ENCODE measurements at regions not wholly inside any gene's neighbourhood (a gene's known extent, or its start where the extent isn't known, plus 50 kb on each side); places are given as distances from the start of the nearest gene placed in this dataset.
"Not testable (repeated sequence)": the region's sequence is repeated elsewhere in the genome, so short reads cannot be mapped to it uniquely, and the experiment has no call there.

GRCh38 chr1:173257805-173258204 is 50.7 kb upstream of the TNFSF4 start:
- intact Hi-C loops (cut with DNase I): loop anchor here (10.0 kb wide), 1 partner anchor 157 kb away; no protein-coding TSS in a partner anchor
- no peak for DNase-seq (ENCODE audit: low spot score)

GRCh38 chr1:173258479-173259264 is 51.5 kb upstream of the TNFSF4 start:
- DNase-seq (ENCODE audit: low spot score): no peak
- intact Hi-C loops (cut with DNase I): loop anchor here (10.0 kb wide), 1 partner anchor 156 kb away; no protein-coding TSS in a partner anchor

GRCh38 chr1:173260329-173260728 is 53.2 kb upstream of the TNFSF4 start:
- DNase-seq (ENCODE audit: low spot score); intact Hi-C loops (cut with DNase I): not testable (repeated sequence)

GRCh38 chr1:173266841-173267240 is 59.7 kb upstream of the TNFSF4 start:
- DNase-seq (ENCODE audit: low spot score): no peak
- intact Hi-C loops (cut with DNase I): no loop called here

- intact Hi-C loops (cut with DNase I): no loop called here
- no peak for DNase-seq (ENCODE audit: low spot score)
These were observed 60.4 kb upstream of the TNFSF4 start for GRCh38 chr1:173267453-173267945.

- intact Hi-C loops (cut with DNase I): no loop called here
These were observed 61.1 kb upstream of the TNFSF4 start for GRCh38 chr1:173268261-173268660.

GRCh38 chr1:173268786-173269277 is 61.7 kb upstream of the TNFSF4 start:
- intact Hi-C loops (cut with DNase I): no loop called here
- no peak for DNase-seq (ENCODE audit: low spot score)

More at GRCh38 chr1:173268261-173268660, 61.1 kb upstream of the TNFSF4 start:
- DNase-seq (ENCODE audit: low spot score): no peak

- DNase-seq (ENCODE audit: low spot score): no peak
- intact Hi-C loops (cut with DNase I): no loop called here
These were observed 62.5 kb upstream of the TNFSF4 start for GRCh38 chr1:173269490-173270230.

- DNase-seq (ENCODE audit: low spot score): no peak
- intact Hi-C loops (cut with DNase I): no loop called here
These were observed 63.1 kb upstream of the TNFSF4 start for GRCh38 chr1:173270243-173270642.

GRCh38 chr1:173271021-173271420 is 63.9 kb upstream of the TNFSF4 start:
- DNase-seq (ENCODE audit: low spot score); intact Hi-C loops (cut with DNase I): not testable (repeated sequence)

GRCh38 chr1:173275496-173275895 is 68.4 kb upstream of the TNFSF4 start:
- intact Hi-C loops (cut with DNase I): no loop called here
- no peak for DNase-seq (ENCODE audit: low spot score)

GRCh38 chr1:173276922-173277800 is 70.0 kb upstream of the TNFSF4 start:
- intact Hi-C loops (cut with DNase I): no loop called here

GRCh38 chr1:173280899-173281660 is 73.9 kb upstream of the TNFSF4 start:
- intact Hi-C loops (cut with DNase I): no loop called here
- no peak for DNase-seq (ENCODE audit: low spot score)

More at GRCh38 chr1:173276922-173277800, 70.0 kb upstream of the TNFSF4 start:
- DNase-seq (ENCODE audit: low spot score): no peak

GRCh38 chr1:173285048-173285447 is 77.9 kb upstream of the TNFSF4 start:
- intact Hi-C loops (cut with DNase I): no loop called here
- DNase-seq (ENCODE audit: low spot score): no peak

GRCh38 chr1:173287785-173288184 is 80.7 kb upstream of the TNFSF4 start:
- DNase-seq (ENCODE audit: low spot score): no peak
- intact Hi-C loops (cut with DNase I): no loop called here

- DNase-seq (ENCODE audit: low spot score): no peak
- intact Hi-C loops (cut with DNase I): no loop called here
These were observed 86.6 kb upstream of the TNFSF4 start for GRCh38 chr1:173293756-173294155.

- no peak for DNase-seq (ENCODE audit: low spot score)
- intact Hi-C loops (cut with DNase I): no loop called here
These were observed 87.7 kb upstream of the TNFSF4 start for GRCh38 chr1:173294843-173295242.

GRCh38 chr1:173295391-173295790 is 88.3 kb upstream of the TNFSF4 start:
- no peak for DNase-seq (ENCODE audit: low spot score)
- intact Hi-C loops (cut with DNase I): no loop called here

GRCh38 chr1:173295995-173296394 is 88.9 kb upstream of the TNFSF4 start:
- DNase-seq (ENCODE audit: low spot score): no peak
- intact Hi-C loops (cut with DNase I): no loop called here

Measured in cardiac septum (tissue), 1 donor.